Stimulated activated CD8-positive, alpha-beta memory T cell treated with anti-CD3 and anti-CD28 coated beads, Interleukin-4, amount 100 ng/mL, for 4 hours (primary cell): ENCODE measurements at regions not wholly inside any gene's neighbourhood (a gene's known extent, or its start where the extent isn't known, plus 50 kb on each side); places are given as distances from the start of the nearest gene placed in this dataset.

ENCODE experiments used
- DNase-seq, 2 donors: peaks; one replicate each; pipeline ENCODE4 v3.0.0-alpha.2; 2020; ENCODE audit warnings: low read depth in 2 of 2, low spot score in 1 of 2

DNA sequence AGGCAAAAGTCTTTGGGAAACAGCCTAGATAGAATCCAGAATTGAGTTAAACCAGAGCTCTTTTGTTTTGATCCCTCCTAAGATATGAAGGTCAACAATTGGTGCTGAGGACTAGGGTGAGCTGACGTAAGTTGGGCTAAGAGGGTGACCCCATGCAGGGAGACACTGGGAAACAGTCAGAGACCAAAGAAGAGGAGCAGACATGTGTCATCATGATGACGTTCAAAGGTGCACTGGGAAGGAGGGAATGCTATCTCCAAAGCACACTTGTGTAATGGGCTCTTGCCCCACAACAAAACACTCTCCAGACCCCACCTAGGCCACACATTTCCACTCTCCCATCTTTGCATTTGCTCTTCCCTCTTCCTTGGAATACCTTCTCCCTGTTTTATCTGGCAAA is 481.4 kb downstream of the COG6 start:
- no peak for DNase-seq

DNA sequence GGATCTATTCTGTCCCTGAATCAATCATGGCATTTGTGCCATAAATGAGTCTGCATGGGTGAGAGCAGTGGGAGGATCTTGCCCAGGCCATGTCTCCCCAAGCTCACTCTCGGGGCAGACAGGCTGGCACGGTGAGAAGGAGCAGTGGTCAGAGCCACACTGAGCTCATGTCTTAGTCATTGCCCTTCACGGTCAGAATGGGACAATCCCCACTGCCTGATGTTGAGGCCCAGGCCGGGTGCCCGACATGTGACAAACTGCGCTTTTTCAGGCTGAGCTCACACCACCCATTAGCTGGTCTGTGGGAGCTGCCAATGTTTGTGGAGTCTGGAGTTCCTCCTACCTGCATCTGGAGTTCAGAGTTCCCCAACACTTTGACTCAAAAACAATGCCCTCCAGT is 481.9 kb downstream of the COG6 start:
- DNase-seq: no peak

DNA sequence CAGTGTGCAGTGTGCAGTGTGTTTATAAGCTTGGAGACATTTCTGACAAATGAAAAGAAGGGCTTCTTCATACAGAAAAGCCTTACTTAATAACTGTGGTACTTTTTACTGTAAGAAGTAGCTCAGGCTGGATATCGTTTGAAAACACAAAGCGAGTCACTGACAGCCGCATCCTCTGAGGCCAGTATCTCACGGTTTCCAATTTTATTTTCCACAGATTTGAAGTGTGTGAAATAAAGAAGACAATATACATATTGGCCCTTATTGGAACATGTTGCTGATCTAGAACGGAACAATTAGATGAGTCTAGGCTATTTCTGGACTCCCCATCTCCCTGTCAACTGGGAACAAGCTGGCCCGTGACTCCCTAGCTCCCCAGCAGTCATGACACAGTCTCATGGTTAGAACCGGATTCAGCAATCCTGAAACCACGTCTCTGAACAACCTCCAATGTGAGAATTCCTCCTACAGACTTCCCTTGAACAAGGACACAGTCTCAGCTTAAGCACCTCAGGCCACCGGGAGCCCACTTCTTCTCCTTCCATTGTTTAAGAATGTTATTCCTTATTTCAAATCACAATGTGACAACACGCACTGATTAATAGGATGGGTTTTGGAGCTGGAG is 484.5 kb downstream of the COG6 start:
- DNase-seq: no peak

DNA sequence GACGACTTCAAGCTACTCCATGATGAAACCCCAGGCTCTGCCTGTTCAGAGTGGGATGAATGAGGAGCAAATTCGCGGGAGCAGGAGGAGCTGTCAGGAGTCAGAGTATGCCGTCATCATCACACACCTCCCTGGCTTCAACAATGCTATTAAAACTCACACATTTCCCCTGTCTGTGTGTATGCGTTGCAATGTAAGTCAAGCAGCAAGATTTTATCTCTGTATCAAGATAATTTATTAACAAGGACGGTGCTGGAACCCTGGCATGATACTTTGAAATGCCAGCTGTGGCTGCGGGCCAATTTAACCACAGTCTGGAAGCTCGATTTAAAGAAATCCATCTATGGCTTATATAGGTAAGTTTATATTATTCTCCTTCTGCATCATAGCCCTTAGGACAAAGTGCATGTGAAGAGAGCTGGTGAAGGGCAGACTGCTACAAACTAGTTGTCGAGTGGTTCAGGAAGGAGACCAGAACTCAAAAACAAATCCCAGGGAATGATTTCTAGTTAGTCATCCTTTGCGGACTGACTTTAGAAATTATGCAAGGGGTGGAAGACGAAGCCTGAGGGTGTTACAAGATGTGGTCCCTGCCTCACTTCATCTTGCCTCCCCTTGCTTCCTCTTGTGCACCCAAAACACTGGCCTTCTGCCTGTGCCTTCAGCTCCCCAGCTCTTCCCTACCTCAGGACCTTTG is 486.5 kb downstream of the COG6 start:
- DNase-seq: no peak

DNA sequence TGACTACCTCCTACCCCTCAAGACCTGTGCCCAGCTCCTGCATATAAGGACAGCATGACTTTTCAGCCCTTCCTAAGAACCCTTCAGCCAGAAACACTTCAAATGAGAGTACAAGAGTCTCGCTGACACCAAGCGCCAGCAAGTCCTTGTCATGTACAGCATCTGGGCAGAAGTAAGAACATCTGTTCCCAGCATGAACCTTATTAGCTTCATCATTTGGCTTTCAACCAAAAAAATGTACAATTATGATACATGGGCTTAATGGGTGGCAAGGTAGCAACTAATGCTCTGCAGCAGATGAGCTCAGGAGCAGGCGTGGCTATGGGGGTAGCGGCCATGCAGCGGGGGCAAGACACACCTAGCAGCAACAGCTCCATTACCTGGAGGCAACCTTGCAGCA is 487.6 kb downstream of the COG6 start:
- no peak for DNase-seq

DNA sequence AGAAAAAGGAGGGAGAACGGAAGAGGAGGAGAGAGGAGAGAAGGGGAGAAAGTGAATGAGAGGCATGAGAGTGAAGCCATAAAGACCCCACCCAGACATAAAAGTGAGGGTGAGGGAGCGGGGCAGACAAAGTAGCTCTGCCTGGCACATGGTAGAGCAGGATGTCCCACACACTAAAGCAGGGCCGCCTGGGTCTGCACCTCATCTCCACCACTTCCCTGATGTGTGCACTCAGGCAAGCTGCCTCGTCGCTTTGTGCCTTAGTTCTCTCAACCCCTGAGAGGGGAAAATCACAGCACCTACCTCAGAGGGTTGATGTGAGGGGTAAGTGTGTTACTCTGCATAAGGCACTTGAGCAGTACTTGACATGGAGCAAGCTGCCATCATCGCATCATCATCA is 488.1 kb downstream of the COG6 start:
- no peak for DNase-seq

DNA sequence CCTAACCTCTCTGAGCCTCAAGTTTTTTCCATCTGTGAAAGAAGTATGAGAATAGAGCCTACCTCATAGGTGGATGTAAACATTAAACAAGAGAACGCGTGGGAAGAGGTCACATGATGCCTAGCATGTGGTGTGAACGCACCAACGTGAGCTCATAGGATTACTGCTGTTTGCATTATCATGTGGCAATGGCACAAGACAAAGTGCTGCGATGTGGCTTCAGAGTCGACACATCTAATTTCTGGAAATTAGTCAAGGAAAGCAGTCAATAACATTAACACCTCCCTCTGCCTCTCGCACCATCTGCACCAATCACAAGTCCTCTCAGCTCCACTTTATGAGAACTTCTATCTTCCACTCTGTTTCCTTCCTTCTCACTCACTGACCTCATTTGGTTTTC is 489.7 kb downstream of the COG6 start:
- no peak for DNase-seq

DNA sequence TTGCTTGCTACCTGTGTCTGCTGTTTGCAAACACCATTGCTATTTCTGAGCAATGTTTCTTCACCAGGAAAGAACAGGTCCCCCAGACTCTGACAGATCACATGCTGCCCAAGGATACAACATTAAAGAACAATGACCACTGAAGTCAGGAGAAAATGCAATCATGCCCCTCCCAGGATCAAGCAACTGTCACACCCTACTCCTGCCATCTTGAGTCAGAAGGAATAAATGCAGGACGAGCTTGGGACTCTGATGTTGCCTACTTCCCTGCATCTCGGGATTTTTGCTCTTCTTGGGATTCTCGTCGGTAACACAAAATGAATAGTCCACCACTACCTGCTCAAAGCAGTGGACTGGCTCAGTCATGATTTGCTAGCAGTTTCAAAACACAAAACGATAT is 490.6 kb downstream of the COG6 start:
- DNase-seq: no peak

DNA sequence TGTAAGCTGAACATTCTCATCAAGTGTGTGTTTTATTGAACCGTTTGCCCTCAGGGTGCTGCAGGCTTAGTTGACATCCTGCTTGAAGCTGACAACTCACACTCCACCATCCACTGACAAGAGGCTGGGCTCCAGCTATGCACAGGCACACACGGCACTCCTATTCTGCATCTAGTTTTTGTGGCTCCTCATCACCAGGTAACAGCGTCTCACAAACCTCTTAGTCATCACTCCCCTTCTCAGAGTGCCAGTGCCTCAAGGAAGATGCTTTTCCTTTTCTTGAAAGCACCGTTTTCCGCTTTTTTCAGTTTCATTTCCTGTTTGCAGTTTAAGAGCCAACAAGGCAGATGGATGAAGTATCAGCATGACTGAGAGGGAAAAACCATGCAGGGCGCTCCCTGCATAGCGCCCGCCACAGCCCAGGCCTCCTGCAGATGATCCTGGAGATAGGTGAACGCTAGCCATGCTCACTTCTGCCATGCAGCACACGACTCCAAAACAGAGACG is 491.2 kb downstream of the COG6 start:
- no peak for DNase-seq

DNA sequence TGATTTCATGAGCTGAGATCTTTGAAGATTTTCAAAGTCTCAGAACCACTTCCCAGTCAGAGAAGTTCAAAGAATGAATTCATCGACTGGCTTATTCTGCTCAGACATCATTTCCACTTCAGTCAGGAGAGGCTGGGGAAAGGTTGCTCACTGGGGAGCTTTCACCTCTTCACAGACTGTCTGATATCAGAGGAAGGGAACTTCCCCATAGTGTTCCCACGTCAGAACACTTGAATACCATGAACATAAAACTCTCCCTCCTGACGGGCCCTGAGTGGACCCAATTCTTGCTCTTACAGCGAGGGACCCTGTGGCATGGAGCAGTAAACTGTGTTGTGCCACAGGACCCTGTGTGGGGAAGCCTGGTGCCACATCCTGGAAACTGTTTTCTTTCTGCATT is 492.6 kb downstream of the COG6 start:
- DNase-seq: no peak

DNA sequence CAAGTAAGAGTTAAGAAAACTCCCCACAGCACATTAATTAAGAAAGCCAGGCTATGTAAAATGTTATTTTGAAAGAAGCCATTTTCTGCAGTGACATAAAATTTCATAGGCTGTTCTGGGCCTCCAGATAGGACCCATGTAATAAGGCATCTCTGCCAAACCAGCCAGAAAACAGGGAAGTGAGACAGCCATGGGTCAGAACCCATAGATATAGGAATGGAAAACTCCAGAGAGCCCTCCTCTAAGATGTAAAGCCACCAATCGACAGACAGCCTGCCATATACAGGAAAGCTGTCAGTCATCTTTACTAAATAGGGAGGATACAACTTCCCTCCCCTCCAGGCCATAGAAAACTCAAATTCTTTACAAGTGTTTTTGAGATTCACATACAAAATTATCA is 493.3 kb downstream of the COG6 start:
- DNase-seq: no peak

DNA sequence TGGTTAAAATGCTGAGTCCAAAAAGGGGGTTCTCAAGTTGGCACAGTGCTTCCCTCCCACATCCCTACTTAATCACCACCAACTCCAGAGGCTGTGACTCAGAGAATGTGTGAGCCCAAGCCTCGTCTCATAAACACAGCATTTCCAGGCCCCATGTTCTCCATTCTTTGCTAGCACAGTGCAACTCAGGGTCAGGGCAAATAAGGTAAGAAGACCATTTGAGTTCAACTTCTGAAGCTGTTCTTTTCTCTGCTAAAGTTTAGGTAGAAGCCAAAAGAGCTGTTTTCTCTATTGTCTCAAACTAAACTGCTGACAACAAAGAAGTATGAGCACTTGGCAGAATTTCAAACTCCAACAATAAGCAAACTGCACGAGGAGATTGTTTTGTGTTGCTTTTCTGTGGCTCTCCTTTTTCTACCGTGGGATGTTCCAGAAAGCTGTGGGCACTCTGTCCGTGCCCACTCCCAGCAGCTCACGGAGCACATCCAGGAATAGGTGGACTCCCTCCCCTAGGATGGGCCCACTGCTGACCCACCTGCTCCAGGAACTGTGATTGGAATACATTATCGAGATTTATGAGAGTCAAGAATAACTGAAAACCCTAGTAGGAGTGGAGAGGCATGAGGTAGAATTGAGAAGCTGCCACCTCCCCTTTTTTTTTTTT is 494.3 kb downstream of the COG6 start:
- no peak for DNase-seq

DNA sequence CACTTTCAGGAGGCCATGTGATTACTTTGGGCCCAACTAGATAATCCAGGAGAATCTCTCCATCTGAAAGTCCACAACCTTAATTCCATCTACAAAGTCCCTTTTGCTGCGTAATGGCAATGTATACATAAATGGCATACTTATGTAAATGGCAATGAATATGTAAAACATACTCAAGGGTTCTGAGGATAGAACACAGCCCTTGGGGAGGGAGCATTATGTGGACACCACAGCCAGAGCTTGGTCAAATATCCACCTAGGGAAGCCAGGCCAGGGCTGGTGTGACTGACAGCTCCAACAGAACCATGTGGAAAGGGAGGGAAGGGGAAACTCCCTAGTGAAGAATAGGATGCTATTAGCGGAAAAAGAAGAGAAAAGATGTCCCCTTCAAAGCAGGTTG is 496.2 kb downstream of the COG6 start:
- no peak for DNase-seq

DNA sequence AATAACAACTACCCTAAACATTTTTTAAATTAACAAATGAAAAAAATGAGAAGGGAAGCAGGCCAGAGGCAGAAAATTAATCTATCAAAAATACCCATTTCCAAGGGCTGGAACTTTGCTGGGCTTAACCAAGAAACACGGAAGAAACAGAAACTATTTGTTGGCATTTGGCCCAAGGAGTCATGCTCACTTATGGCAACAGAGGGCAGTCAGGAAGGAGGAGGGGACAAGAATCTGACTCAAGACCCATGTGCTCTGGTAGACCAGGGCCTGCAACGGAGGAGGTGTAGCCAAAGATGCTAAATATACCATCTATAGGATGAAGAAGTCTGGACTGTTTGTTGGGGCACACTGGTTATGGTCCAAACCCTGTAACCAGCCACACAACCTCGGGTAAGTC is 496.7 kb downstream of the COG6 start:
- no peak for DNase-seq

DNA sequence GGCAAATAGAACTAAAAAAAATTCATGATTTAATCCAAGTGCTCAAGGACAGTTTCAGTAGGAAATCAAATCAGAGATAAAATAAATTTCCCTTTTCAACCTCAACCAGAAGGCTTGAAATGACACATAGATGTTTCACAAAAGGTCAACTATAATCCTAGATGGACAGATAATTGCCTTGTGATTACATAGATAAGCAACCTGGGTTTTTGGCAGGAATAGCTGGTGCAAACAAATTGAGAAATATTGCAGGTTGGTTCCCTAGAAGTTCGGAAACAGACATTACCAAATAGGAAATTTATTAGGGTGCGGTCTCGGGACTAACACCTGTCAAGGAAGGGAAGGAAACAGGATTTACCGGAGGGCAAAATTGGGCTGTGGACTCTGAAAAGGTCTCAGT is 497.5 kb downstream of the COG6 start:
- DNase-seq: no peak

DNA sequence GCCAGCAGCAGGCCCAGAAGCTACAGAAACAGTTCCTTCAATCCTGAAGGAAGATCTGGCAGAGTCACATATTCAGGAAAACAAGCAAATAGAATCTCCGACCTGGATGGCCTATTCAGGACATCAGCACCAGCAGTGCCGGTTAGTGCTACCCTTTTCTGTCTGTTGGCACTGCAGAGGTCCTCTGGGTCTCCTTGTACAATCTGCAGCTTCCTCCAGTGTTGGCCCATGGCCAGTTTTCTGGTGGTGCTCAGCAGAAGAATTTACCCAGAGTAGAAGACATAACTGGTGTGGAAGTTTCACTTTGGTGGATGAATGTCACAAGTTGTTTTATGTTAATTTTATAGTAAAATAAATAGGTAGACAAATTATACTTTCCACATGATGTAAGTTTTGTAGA is 498.1 kb downstream of the COG6 start:
- no peak for DNase-seq

DNA sequence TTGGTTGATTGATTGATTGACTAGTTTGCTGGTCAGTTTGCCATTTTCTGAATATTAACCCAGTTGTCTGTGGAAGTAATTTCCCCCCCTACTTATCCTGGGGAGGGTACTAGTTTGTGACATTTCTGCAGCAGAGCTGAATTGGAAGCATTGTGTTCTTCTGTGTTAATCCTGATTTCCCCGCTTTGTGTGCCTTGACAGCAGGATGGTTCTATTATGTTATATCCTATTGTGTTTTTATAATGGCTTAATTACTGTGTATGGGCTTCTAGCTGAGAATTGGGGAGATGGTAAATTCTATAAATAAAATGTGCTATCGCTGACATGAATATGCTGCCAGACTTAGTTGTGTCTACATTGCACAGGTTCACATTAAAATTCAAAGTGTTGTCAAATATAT is 499.7 kb downstream of the COG6 start:
- no peak for DNase-seq

DNA sequence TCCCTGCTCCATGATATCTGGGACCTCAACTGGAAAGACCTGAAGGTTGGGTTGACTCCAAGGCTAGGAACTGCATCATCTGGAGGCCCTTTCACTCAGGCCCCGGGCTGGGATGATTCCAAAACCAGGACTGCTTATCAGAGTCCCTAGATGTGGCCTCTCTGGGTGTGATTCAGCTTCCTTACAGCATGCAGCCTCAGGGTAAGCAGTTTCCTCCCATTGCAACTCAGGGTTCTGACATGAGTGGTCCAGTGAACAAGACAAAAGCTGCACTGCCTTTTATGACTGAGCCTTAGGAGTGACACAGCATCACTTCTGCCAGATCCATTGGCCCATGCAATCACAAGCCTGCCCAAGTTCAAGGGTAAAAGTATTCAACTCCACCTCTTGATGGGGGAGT is 502.8 kb downstream of the COG6 start:
- DNase-seq: no peak

DNA sequence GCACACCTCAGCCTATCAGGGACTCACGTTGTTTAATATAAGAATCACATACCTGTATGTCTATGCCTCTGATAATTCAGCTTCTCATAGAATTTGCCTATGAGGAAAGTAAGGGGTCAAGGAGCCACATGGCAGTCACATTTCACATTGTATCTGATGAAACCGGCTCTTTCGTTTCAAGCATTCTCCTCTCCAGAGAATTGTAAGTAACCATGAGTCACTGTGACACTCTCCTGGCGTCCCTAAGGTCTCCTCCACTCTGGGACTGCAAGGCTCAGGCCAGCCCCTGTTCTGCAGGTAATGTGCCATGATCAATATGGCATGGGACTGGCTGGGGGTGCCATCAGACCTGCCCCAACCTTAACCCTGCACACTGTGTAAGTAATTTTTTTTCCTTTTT is 503.3 kb downstream of the COG6 start:
- DNase-seq: no peak

DNA sequence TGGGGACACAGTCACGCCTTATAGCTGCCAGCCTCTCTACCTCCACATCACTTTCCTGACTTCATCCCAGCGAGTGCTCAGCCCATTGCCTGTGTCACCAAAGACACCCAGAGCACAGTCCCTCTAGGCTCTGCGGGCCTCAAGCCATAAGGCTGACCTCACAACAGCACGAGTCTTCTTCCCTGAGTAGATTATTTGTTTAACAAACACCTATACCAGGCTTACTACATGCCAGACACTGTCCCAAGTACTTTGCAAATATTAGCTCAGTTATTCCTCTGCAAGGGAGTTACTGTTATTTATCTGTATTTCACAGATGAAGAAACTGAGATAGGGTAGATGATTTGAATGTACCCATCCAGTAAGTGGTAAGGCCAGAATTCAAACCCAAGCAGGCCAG is 504.3 kb downstream of the COG6 start:
- DNase-seq: no peak

DNA sequence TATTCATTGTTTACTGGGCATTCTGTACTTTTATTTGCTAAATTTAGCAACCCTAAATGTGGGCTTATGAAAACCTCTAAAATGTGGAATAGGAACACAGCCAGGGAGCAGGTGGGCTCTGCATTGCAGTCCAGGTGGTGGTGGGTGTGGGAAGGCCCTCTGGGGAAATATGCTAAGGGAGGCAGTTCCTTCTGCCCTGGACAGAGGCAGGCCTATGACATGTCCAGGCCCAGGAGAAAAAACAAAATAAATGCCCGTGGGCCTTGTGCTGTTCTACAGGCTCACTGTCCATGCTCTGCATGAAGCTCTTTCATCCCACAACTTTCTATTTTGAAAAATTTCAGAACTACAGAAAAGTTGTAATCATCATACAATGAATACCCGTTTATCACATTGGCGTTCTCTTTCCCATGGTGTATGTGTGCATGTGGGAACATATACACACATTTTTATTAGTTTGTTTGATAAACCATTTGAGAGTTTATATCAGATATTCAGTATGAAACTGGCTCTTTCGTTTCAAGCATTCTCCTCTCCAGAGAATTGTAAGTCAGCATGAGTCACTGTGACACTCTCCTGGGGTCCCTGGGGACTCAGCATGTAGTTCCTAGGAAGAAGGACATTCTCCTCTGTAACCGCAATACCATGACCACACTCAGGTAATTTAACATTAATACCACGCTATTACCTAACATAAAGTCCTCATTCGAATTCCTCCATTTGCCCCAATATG is 505.3 kb downstream of the COG6 start:
- no peak for DNase-seq

DNA sequence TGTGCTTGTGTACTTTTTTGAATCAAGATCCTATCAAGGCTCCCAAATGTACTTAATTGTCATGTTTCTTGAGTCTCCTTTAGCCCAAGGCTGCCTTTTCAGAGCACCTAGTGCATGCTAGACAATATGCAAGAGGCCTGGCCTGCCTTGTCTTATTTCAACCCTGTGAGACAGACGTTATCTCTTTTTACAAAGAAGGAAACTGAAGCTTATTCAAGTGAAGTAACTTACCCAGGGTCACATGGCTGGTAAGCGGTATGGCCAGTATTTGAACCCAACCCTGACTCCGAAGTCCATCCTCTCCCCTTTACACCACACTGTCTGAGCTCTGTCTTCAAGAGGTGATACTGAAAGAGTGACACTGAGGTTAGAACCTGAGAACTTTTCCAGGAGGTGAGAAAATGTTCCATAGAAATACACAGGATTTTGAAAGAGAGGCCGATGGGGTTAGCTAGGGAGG is 505.1 kb downstream of the FOXO1 start:
- DNase-seq: no peak
